Stimulated activated CD4-positive, alpha-beta T cell treated with anti-CD3 and anti-CD28 coated beads, Interleukin-15, amount 100 ng/mL, for 48 hours (primary cell): ENCODE measurements at regions not wholly inside any gene's neighbourhood (a gene's known extent, or its start where the extent isn't known, plus 50 kb on each side); places are given as distances from the start of the nearest gene placed in this dataset.
"Not testable (repeated sequence)": the region's sequence is repeated elsewhere in the genome, so short reads cannot be mapped to it uniquely, and the experiment has no call there.

ENCODE experiments used
- DNase-seq, 2 donors: peaks; one replicate each; pipeline ENCODE4 v3.0.0-alpha.2; 2020; ENCODE audit warnings: low read depth in 2 of 2

DNA sequence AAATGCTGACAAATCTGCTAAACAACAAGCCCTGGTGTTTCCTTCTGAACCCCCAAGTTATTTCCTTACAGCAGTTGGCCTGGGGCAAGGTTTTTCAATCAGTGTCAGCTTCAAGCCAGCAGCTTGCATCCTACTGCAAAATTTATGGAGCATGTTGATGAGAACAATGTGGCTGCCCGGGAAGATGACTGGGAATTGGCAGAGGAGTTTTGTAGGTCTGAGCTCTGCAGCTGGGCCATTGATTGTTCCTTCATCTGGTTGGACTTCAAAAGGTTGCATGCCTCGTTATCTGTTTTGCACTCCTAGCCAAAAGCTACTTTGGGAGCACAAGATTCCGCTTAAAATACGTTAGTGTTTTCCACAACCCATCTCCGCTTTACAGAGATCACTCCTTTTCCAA lies 1030.3 kb upstream of the LCORL start:
- no peak for DNase-seq

DNA sequence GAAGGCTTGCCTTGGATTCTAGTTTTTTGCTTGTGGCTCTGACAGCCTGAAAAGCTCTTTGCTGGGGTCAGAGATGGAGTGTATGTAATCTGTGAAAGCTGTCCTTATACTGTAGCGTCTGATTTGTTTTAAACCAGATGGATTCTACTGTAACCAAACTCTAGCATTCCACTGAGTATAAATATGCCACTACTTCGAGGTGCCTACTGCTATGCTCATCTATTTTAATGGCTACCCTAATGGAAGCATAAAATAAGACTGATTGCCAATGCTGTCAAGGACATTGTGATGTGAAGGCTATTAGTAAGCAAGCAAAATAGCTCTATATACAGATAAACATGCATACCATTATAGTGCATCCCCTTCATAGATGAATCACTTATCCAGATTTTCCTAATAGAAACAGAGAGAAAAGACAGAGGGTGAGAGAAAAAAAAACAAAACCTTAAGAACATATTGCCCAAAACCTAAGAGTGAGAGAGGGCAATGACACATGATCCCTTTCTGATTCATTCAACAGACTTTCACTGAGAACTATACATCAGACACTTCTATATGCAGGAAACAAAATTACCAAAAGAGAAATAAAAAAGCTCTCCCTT lies 1025.8 kb upstream of the LCORL start:
- DNase-seq, result no peak

DNA sequence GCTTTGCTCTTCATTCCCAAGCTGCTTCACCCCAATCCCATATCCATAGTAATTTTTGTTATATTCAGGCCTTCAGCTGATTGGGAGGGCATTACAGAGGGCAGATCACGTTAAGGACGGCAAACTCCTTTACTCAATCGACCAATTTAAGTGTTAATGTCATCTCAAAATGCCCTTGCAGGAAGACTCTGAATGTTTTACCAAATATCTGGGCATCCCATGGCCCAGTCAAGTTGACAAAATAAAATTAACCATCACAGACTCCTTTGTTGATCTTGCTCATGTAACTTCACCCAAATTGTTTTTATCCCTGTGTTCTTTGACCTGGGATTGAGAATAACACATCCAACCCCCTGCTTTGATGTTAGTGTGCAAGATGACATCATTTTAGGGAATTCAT lies 1018.3 kb upstream of the LCORL start:
- DNase-seq, result no peak

- no peak for DNase-seq
Observed at GRCh38 chr4:19038231-19038630, 1016.7 kb upstream of the LCORL start.

- no peak for DNase-seq
Observed at GRCh38 chr4:19033816-19034733, 1012.5 kb upstream of the LCORL start.

GRCh38 chr4:19030536-19030935 lies 1009.0 kb upstream of the LCORL start:
- DNase-seq, result no peak

- no peak for DNase-seq
Observed at GRCh38 chr4:19030048-19030447, 1008.5 kb upstream of the LCORL start.

- no peak for DNase-seq
Observed at GRCh38 chr4:19026281-19026680, 1004.7 kb upstream of the LCORL start.

- DNase-seq, result no peak
Observed at GRCh38 chr4:19025031-19025430, 1003.5 kb upstream of the LCORL start.

DNA sequence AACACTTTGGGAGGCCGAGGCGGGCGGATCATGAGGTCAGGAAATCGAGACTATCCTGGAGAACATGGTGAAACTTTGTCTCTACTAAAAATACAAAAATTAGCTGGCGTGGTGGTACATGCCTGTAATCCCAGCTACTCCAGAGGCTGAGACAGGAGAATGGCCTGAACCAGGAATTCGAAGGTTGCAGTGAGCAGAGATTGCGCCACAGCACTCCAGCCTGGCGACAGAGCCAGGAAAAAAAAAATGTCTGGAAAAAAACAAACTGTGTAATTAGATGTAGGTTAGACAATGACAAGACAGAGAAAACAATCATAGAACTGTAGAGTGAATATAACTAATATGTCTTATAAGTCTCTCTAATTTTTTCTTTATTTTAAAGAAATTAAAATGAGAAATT lies 1002.5 kb upstream of the LCORL start:
- no peak for DNase-seq

DNA sequence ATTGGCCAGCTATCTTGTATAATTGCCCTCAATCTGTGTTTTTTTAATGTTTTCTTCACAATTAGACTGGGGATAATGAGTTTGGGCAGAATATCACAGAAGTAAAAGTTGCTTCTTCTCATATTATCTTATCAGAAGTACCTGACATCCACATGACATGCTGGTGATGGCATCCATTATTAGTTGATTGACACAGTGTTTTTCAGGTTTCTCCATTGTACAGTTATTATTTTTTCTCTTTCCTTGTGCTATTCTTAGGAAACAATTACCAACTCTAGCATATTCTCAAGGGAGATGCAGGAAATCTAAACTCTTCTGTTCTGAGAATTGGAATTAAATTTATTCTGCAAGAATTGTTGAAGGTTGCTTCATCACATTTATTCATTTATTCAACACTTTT lies 1000.1 kb upstream of the LCORL start:
- no peak for DNase-seq

- not testable (repeated sequence) for DNase-seq
Observed at GRCh38 chr4:19016550-19016949, 995.0 kb upstream of the LCORL start.

DNA sequence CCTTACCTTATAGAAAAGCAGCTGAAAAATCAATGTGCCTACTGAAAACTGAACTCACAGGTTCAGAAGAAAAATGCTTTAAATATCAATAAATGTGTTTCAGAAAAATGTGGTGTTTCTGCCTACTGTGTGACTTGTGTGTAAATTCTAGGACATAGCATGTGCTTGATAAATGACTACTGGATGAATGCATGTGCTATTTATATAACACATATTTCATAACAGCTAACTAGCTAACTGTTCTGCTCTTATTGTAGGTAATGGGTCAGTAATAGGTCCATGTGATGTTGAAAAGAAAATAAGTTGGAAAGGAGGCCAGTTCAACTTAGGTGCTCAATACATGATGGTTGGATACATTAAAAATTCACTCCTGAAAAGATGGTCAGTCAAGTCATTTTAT lies 993.0 kb upstream of the LCORL start:
- no peak for DNase-seq

- no peak for DNase-seq
Observed at GRCh38 chr4:19010761-19011160, 989.2 kb upstream of the LCORL start.

GRCh38 chr4:19009881-19010280 lies 988.3 kb upstream of the LCORL start:
- no peak for DNase-seq

GRCh38 chr4:19005211-19005610 lies 983.7 kb upstream of the LCORL start:
- no peak for DNase-seq

DNA sequence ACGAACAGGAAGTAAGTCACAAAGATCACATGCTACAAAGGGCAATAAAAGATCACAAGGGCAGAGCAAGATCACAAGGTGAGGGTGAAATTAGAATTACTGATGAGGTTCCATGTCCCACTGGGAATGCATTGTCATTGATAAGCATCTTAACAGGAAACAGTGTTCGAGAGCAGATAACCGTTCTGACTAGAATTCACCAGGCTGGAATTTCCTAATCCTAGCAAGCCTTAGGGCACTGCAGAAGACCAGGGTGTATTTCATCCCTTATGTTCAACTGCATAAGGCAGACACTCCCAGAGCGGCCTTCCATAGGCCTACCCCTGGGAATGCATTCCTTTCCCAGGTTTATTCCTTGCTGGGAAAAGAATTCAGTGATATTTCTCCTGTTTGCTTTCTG lies 980.6 kb upstream of the LCORL start:
- DNase-seq, result no peak

- no peak for DNase-seq
Observed at GRCh38 chr4:18999595-18999994, 978.0 kb upstream of the LCORL start.

- DNase-seq, result no peak
Observed at GRCh38 chr4:18981234-18981615, 959.7 kb upstream of the LCORL start.

DNA sequence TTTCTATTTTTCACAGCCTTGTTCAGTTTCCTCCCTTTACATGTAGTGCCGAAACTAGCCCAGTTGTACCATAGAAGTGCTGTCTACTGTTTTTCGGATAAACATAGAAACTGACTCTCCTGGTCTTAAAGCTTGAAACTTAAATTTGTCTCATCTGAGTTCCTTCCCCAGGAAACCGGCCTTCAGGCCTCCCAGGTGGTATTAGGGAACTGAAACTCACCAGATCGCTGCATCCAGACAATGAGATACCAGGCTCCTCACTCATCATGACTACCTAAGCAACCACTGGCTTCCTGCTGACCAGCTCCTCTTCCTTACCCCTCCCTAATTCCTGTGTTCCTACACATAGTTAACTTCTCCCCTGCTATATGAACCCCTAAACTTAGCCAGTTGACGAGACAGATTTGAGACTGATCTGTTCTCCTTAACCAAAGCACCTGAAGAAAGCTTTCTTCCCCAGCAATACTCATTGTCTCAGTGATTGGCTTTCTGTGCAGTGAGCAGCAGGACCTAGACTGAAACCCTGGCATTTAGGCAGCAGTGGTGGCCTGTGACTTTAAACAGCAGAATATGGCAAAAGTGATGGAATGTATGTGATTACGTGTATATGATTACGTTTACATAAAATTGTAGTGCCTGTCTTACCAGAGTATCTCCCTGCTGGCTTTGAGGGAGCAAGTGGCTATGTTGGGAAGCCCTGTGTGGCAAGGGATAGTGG lies 959.1 kb upstream of the LCORL start:
- no peak for DNase-seq

DNA sequence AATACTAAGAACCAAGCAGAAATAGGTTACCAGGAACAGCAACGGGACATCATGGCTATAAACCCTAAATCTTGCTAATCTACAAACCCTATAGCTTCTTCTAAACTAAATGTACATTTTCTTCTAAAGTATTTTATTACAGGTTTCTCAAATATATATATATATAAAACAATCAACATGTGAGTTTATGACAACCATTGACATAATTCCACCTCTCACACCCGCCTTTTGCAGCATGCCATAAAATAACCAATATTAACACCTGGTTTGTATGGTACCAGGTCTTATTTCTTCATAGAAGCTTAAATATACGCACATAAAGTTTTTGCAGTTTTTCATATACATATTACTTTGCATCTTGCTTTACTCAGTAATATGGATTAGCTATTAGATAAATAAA lies 955.3 kb upstream of the LCORL start:
- no peak for DNase-seq

DNA sequence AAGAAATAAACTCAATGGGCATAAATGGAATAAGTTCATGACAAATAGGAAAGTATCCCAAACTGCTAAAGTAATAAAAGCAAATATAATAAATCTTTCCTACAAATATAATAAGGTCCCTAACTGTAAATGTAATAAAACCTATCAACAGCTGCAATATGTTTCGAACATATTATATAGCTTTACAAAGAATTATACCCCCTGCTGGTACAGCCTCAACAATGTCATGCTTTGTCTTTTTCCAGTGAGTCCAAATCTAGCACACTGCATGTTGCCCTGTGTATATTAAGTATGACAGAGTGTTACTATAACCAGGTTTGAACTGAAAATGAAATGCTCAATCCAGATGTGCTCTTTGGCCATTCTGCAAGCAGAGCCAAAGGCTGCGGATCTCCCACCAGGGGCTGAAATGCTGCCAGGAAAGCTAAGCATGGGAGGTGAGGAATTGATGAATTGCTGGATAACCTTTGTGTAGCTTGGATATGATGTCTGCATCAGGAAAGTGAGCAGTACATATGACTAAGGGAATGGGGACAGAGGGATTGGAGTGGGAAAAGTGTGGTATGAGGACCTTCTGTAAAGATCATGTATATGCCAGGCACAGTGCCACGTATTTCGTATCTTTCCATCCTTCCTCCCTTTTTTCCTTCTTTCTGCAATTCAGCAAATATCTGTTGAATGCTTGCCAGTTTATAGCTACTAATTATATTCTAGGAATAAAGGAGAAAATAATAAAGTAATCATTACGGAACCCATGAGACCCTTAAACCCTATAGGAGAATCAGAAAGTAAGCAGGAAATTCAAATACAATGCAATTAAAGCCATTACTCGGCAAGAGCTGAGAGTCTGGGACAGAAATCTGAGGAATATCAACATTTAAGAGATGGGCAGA lies 954.6 kb upstream of the LCORL start:
- no peak for DNase-seq
